ENCODE measurements at regions not wholly inside any gene's neighbourhood (a gene's known extent, or its start where the extent isn't known, plus 50 kb on each side); places are given as distances from the start of the nearest gene placed in this dataset.

GRCh38 chr6:114659513-114659912 lies 316.7 kb upstream of the HS3ST5 start:
- no peak for DNase-seq
- Histone ChIP-seq H3K27me3 (ENCODE audit: insufficient read depth, low read depth, severe bottlenecking) (no peaks in the 10 kb centered on the region), H3K9me3 (ENCODE audit: severe bottlenecking) (no peaks in the 10 kb centered on the region), H3K36me3 (no peaks in the 10 kb centered on the region), H3K4me3 (ENCODE audit: low read depth, low read length) (no peak overlapping the region), H3K27ac (no peak overlapping the region)
- TF ChIP-seq, protein P1, sequence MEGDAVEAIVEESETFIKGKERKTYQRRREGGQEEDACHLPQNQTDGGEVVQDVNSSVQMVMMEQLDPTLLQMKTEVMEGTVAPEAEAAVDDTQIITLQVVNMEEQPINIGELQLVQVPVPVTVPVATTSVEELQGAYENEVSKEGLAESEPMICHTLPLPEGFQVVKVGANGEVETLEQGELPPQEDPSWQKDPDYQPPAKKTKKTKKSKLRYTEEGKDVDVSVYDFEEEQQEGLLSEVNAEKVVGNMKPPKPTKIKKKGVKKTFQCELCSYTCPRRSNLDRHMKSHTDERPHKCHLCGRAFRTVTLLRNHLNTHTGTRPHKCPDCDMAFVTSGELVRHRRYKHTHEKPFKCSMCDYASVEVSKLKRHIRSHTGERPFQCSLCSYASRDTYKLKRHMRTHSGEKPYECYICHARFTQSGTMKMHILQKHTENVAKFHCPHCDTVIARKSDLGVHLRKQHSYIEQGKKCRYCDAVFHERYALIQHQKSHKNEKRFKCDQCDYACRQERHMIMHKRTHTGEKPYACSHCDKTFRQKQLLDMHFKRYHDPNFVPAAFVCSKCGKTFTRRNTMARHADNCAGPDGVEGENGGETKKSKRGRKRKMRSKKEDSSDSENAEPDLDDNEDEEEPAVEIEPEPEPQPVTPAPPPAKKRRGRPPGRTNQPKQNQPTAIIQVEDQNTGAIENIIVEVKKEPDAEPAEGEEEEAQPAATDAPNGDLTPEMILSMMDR (IDR thresholded peaks at IDR 0.05; ENCODE audit: low read depth, low read length) = no peak

GRCh38 chr6:114651611-114652010 lies 308.8 kb upstream of the HS3ST5 start:
- Histone ChIP-seq H3K4me3 (ENCODE audit: low read depth, low read length) (no peak overlapping the region), H3K36me3 (no peaks in the 10 kb centered on the region), H3K27me3 (ENCODE audit: insufficient read depth, low read depth, severe bottlenecking) (no peaks in the 10 kb centered on the region), H3K9me3 (ENCODE audit: severe bottlenecking) (no peaks in the 10 kb centered on the region), H3K27ac (no peak overlapping the region)
- no peak for DNase-seq
- TF ChIP-seq, protein P1 (IDR thresholded peaks at IDR 0.05; ENCODE audit: low read depth, low read length) = no peak

DNA sequence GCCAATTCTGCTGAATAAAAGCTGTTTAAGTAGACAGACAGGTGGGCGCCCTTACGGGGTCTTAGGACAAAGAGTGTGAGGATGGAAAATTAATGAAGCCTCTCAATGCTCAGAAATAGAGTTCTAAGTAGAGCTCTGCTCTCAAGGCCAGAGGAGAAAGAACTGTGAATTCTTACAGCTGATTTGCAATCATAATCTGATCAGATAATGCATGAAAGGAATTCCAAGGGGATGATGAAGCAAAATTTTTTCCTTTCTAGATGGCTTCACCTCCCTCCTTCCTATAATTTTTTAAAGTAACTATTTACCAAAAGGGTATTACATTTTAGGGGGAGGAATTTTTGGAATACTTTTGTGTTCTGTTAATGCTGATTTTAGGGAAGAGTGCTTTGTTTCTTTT lies 308.1 kb upstream of the HS3ST5 start:
- no peaks in the 10 kb centered on the region for H3K36me3 ChIP-seq
- TF ChIP-seq, protein P1 (IDR thresholded peaks at IDR 0.05; ENCODE audit: low read depth, low read length) = no peak
- no peak for DNase-seq

GRCh38 chr6:114649298-114649697 lies 306.5 kb upstream of the HS3ST5 start:
- H3K36me3 ChIP-seq = no peaks in the 10 kb centered on the region
- no peak overlapping the region for H3K27ac ChIP-seq
- H3K27me3 ChIP-seq (ENCODE audit: insufficient read depth, low read depth, severe bottlenecking) = no peaks in the 10 kb centered on the region
- no peaks in the 10 kb centered on the region for H3K9me3 ChIP-seq (ENCODE audit: severe bottlenecking)
- no peak overlapping the region for H3K4me3 ChIP-seq (ENCODE audit: low read depth, low read length)
- TF ChIP-seq, protein P1 (IDR thresholded peaks at IDR 0.05; ENCODE audit: low read depth, low read length) = no peak
- DNase-seq = no peak

More for the DNA sequence above, 308.1 kb upstream of the HS3ST5 start:
- Histone ChIP-seq H3K9me3 (ENCODE audit: severe bottlenecking) (no peaks in the 10 kb centered on the region), H3K27me3 (ENCODE audit: insufficient read depth, low read depth, severe bottlenecking) (no peaks in the 10 kb centered on the region), H3K4me3 (ENCODE audit: low read depth, low read length) (no peak overlapping the region), H3K27ac (no peak overlapping the region)

DNA sequence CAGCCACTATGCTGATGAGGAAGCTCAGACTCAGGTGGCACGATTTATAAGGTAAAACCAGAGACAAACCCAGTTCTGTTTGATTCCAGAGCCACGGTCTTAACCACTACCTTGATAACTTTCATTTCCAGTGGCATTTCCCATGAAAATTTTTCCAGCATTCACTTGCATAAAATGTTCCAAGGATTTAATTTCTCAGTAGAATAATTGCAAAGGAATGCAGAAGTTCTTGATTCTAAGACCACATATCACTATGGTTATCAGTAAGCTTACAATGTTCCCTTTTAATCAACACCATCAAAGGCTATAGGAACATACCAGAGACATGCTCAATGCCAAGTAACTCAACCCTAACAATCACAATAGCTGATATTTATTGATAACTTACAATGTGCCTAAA lies 306.0 kb upstream of the HS3ST5 start:
- DNase-seq = no peak
- TF ChIP-seq, protein P1 (IDR thresholded peaks at IDR 0.05; ENCODE audit: low read depth, low read length) = no peak
- no peaks in the 10 kb centered on the region for H3K27me3 ChIP-seq (ENCODE audit: insufficient read depth, low read depth, severe bottlenecking)
- H3K36me3 ChIP-seq = no peaks in the 10 kb centered on the region
- no peak overlapping the region for H3K4me3 ChIP-seq (ENCODE audit: low read depth, low read length)
- H3K27ac ChIP-seq = no peak overlapping the region
- no peaks in the 10 kb centered on the region for H3K9me3 ChIP-seq (ENCODE audit: severe bottlenecking)

- no peak overlapping the region for H3K27ac ChIP-seq
- no peaks in the 10 kb centered on the region for H3K27me3 ChIP-seq (ENCODE audit: insufficient read depth, low read depth, severe bottlenecking)
- H3K4me3 ChIP-seq (ENCODE audit: low read depth, low read length) = no peak overlapping the region
- H3K36me3 ChIP-seq = no peaks in the 10 kb centered on the region
- TF ChIP-seq, protein P1 (IDR thresholded peaks at IDR 0.05; ENCODE audit: low read depth, low read length) = no peak
- H3K9me3 ChIP-seq (ENCODE audit: severe bottlenecking) = no peaks in the 10 kb centered on the region
- DNase-seq = no peak
Measured at GRCh38 chr6:114638341-114638740, 295.5 kb upstream of the HS3ST5 start.

Measured in WERI-Rb-1 (cell line).